ENCODE measurements at regions not wholly inside any gene's neighbourhood (a gene's known extent, or its start where the extent isn't known, plus 50 kb on each side); places are given as distances from the start of the nearest gene placed in this dataset.

GRCh38 chr5:129171194-129171944 is 76.8 kb downstream of the ISOC1 start:
- TF ChIP-seq CTCF (conservative IDR thresholded peaks at IDR 0.05; ENCODE audit: low read length) (no peak), EZH2phosphoT487 (IDR thresholded peaks at IDR 0.05; ENCODE audit: borderline replicate concordance, low read depth, low read length) (no peak)

Measured in OCI-LY7 (cell line).